H9 (cell line): ENCODE measurements at regions not wholly inside any gene's neighbourhood (a gene's known extent, or its start where the extent isn't known, plus 50 kb on each side); places are given as distances from the start of the nearest gene placed in this dataset.

Source experiments
- DNase-seq: peaks from one replicate; pipeline ENCODE4 v3.0.0-alpha.2; 2017
- H2AFZ ChIP-seq: one replicate; pipeline ENCODE4 v1.6.1; 2013; ENCODE audit warnings: mild to moderate bottlenecking, low read length, control low read depth, moderate library complexity
- H2AK5ac ChIP-seq: 2 replicates; pipeline ENCODE4 v1.6.1; 2013; ENCODE audit warnings: low read length, control low read depth, mixed read lengths; ENCODE audit not compliant: insufficient read length
- H2BK120ac ChIP-seq: one replicate; pipeline ENCODE4 v1.6.1; 2013; ENCODE audit warnings: low read depth, mild to moderate bottlenecking, low read length, control low read depth, inconsistent platforms; ENCODE audit not compliant: poor library complexity, severe bottlenecking
- H2BK12ac ChIP-seq: 2 replicates; pipeline ENCODE4 v1.6.1; 2013; ENCODE audit warnings: low read length, control low read depth, mixed read lengths, low read depth; ENCODE audit not compliant: insufficient read length
- H2BK15ac ChIP-seq: 2 replicates; pipeline ENCODE4 v1.6.1; 2013; ENCODE audit warnings: low read depth, low read length, control low read depth
- H2BK20ac ChIP-seq: one replicate; pipeline ENCODE4 v1.6.1; 2013; ENCODE audit warnings: low read depth, mild to moderate bottlenecking, low read length, control low read depth, inconsistent platforms; ENCODE audit not compliant: poor library complexity, severe bottlenecking
- H2BK5ac ChIP-seq: 2 replicates; pipeline ENCODE4 v1.6.1; 2013; ENCODE audit warnings: low read length, control low read depth, mixed read lengths; ENCODE audit not compliant: insufficient read length
- H3K14ac ChIP-seq: 2 replicates; pipeline ENCODE4 v1.6.1; 2013; ENCODE audit warnings: low read length, control low read depth; ENCODE audit not compliant: insufficient read depth
- H3K18ac ChIP-seq: 2 replicates; pipeline ENCODE4 v1.6.1; 2013; ENCODE audit warnings: low read depth, mild to moderate bottlenecking, mixed read lengths, low read length, control low read depth; ENCODE audit not compliant: insufficient read length
- H3K23ac ChIP-seq: 2 replicates; pipeline ENCODE4 v1.6.1; 2013; ENCODE audit warnings: low read length, control low read depth, mixed read lengths, low read depth; ENCODE audit not compliant: insufficient read length
- H3K23me2 ChIP-seq: 2 replicates; pipeline ENCODE4 v1.6.1; 2013; ENCODE audit warnings: low read depth, mild to moderate bottlenecking, mixed read lengths, low read length, control low read depth; ENCODE audit not compliant: insufficient read length, poor library complexity, severe bottlenecking
- H3K27ac ChIP-seq: 2 replicates; pipeline ENCODE4 v1.5.1; 2013; ENCODE audit warnings: low read length, control low read depth, mixed read lengths, low read depth; ENCODE audit not compliant: insufficient read length
- H3K27me3 ChIP-seq: 2 replicates; pipeline ENCODE4 v1.6.1; 2013; ENCODE audit warnings: low read length, control low read depth, inconsistent platforms; ENCODE audit not compliant: insufficient read depth
- H3K4ac ChIP-seq: 2 replicates; pipeline ENCODE4 v1.6.1; 2013; ENCODE audit warnings: low read depth, mild to moderate bottlenecking, control low read depth, inconsistent platforms, low read length, moderate library complexity
- H3K4me1 ChIP-seq: 2 replicates; pipeline ENCODE4 v1.6.1; 2013; ENCODE audit warnings: low read length, control low read depth, inconsistent platforms; ENCODE audit not compliant: insufficient read depth
- H3K4me2 ChIP-seq: 2 replicates; pipeline ENCODE4 v1.6.1; 2013; ENCODE audit warnings: low read length, control low read depth, mixed read lengths; ENCODE audit not compliant: insufficient read length, insufficient read depth
- H3K56ac ChIP-seq: 2 replicates; pipeline ENCODE4 v1.6.1; 2013; ENCODE audit warnings: low read depth, mild to moderate bottlenecking, mixed read lengths, low read length, control low read depth; ENCODE audit not compliant: insufficient read length
- H3K79me1 ChIP-seq: 2 replicates; pipeline ENCODE4 v1.6.1; 2013; ENCODE audit warnings: low read depth, mild to moderate bottlenecking, moderate library complexity, low read length, control low read depth, inconsistent platforms; ENCODE audit not compliant: insufficient read depth, poor library complexity, severe bottlenecking
- H3K79me2 ChIP-seq: 2 replicates; pipeline ENCODE4 v1.6.1; 2013; ENCODE audit warnings: low read length, control low read depth, inconsistent platforms; ENCODE audit not compliant: insufficient read depth
- H3K9ac ChIP-seq: 2 replicates; pipeline ENCODE4 v1.6.1; 2013; ENCODE audit warnings: low read length, control low read depth, mixed read lengths; ENCODE audit not compliant: insufficient read length; ENCODE audit errors: extremely low read depth
- H3K9me3 ChIP-seq: one replicate; pipeline ENCODE4 v1.6.1; 2013; ENCODE audit warnings: low read depth, low read length, inconsistent platforms; ENCODE audit not compliant: control insufficient read depth
- H3T11ph ChIP-seq: one replicate; pipeline ENCODE4 v1.6.1; 2013; ENCODE audit warnings: mild to moderate bottlenecking, low read length, control low read depth, inconsistent platforms
- H4K20me1 ChIP-seq: one replicate; pipeline ENCODE4 v1.6.1; 2013; ENCODE audit not compliant: control insufficient read depth, insufficient read length, insufficient read depth
- H4K5ac ChIP-seq: 2 replicates; pipeline ENCODE4 v1.6.1; 2013; ENCODE audit warnings: low read depth, mild to moderate bottlenecking, mixed read lengths, low read length, control low read depth; ENCODE audit not compliant: insufficient read length
- H4K8ac ChIP-seq: replicated peaks from 2 replicates; pipeline ENCODE4 v1.6.1; 2013; ENCODE audit warnings: low read length, control low read depth, mixed read lengths, low read depth; ENCODE audit not compliant: insufficient read length
- H4K91ac ChIP-seq: 2 replicates; pipeline ENCODE4 v1.6.1; 2013; ENCODE audit warnings: low read depth, mild to moderate bottlenecking, moderate library complexity, mixed read lengths, low read length, control low read depth; ENCODE audit not compliant: insufficient read length
- H3K27ac Mint-ChIP-seq, 3 experiments: 2 replicates in 2 of 3; 3 replicates in 1 of 3; pipeline ENCODE4 v1.8.0; 2020 to 2021; ENCODE audit warnings: mixed read lengths in 3 of 3, mild to moderate bottlenecking in 1 of 3, moderate library complexity in 1 of 3
- H3K27me3 Mint-ChIP-seq: 2 replicates; pipeline ENCODE4 v1.8.0; 2021; ENCODE audit warnings: low read depth, mild to moderate bottlenecking, moderate library complexity, mixed read lengths
- H3K36me3 Mint-ChIP-seq, 3 experiments: 2 replicates in 2 of 3; 3 replicates in 1 of 3; pipeline ENCODE4 v1.8.0; 2020 to 2021; ENCODE audit warnings: low read depth in 3 of 3, mixed read lengths in 3 of 3; ENCODE audit not compliant: insufficient read depth in 1 of 3
- H3K4me1 Mint-ChIP-seq, 2 experiments: 2 replicates each; pipeline ENCODE4 v1.8.0; 2020; ENCODE audit warnings: mixed read lengths in 2 of 2
- H3K4me3 Mint-ChIP-seq, 2 experiments: 2 replicates in 1 of 2; 3 replicates in 1 of 2; pipeline ENCODE4 v1.8.0; 2020 to 2021; ENCODE audit warnings: mild to moderate bottlenecking in 2 of 2, mixed read lengths in 2 of 2, moderate library complexity in 1 of 2
- H3K9me3 Mint-ChIP-seq, 2 experiments: 2 replicates in 1 of 2; 3 replicates in 1 of 2; pipeline ENCODE4 v1.8.0; 2020; ENCODE audit warnings: mild to moderate bottlenecking in 2 of 2, mixed read lengths in 2 of 2, moderate library complexity in 1 of 2
- WGBS: extraction: QIAGEN DNeasy Blood & Tissue Kit; methylation state at CpG from one replicate; pipeline ENCODE4 v1.1.7; 2013; ENCODE audit warnings: missing lambda C conversion rate, low lambda C conversion rate, mixed read lengths; ENCODE audit not compliant: insufficient read length; ENCODE audit errors: extremely low coverage; 5-methylcytosine and 5-hydroxymethylcytosine counted together
- TF ChIP-seq, protein P1 (sequence below): fragments of 200-600 bp; sonication (generic); conservative IDR thresholded peaks from 3 replicates; pipeline ENCODE4 v1.8.0; 2021; ENCODE audit warnings: antibody characterized with exemption, mild to moderate bottlenecking

DNA sequence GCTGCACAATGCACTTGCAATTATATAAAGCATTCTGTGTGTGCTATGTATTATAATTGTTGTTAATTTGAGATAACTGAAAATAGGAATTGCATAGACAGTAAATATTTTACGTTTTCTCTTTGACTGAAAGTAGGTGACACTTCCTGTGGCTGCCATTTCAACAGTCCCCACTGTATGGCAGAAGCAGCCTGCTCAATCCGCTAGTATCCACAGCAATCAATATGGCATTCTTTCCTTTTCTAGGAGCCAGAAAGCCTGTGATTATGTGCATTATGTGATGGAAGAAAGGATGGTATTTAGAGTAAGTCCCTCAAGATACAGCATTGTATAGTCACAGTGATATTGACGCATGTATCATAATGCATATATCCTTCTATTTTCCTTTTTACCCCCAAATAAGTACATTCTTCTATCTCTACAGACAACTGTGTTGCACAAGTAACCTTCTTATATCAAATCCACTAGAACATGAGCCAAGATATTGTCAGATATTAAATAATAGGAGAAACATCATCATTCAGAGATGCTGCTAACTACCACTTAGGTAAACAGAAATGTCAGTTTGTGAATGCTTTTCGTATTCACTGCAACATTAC, 59.7 kb downstream of the CARTPT start:
- Histone ChIP-seq H3K9ac (no peak overlapping the region), H2BK120ac (no peak overlapping the region), H4K8ac (no peak overlapping the region), H3T11ph (no peak overlapping the region), H3K79me2 (no peaks in the 10 kb centered on the region), H3K9me3 (no peaks in the 10 kb centered on the region), H3K14ac (no peak overlapping the region), H3K18ac (no peak overlapping the region), H2BK15ac (no peak overlapping the region), H3K4ac (no peak overlapping the region), H3K79me1 (no peaks in the 10 kb centered on the region), H2BK12ac (no peak overlapping the region), H3K56ac (no peak overlapping the region), H4K20me1 (no peaks in the 10 kb centered on the region), H3K4me1 (no peaks in the 10 kb centered on the region), H3K27ac (no peak overlapping the region), H2AK5ac (no peak overlapping the region), H4K91ac (no peak overlapping the region), H3K23me2 (no peaks in the 10 kb centered on the region), H3K4me2 (no peak overlapping the region), H2BK5ac (no peak overlapping the region), H2AFZ (no peak overlapping the region), H3K23ac (no peak overlapping the region), H3K27me3 (no peaks in the 10 kb centered on the region), H2BK20ac (no peak overlapping the region), H4K5ac (no peak overlapping the region)
- Mint-ChIP-seq H3K36me3 (no peaks in the 10 kb centered on the region), H3K4me3 (no peak overlapping the region), H3K9me3 (no peaks in the 10 kb centered on the region), H3K27me3 (peaks cover 3% of the 10 kb centered on the region), H3K27ac (no peak overlapping the region), H3K4me1 (peaks cover 4 to 9% of the 10 kb centered on the region in 2 experiments)
- TF ChIP-seq, protein P1, sequence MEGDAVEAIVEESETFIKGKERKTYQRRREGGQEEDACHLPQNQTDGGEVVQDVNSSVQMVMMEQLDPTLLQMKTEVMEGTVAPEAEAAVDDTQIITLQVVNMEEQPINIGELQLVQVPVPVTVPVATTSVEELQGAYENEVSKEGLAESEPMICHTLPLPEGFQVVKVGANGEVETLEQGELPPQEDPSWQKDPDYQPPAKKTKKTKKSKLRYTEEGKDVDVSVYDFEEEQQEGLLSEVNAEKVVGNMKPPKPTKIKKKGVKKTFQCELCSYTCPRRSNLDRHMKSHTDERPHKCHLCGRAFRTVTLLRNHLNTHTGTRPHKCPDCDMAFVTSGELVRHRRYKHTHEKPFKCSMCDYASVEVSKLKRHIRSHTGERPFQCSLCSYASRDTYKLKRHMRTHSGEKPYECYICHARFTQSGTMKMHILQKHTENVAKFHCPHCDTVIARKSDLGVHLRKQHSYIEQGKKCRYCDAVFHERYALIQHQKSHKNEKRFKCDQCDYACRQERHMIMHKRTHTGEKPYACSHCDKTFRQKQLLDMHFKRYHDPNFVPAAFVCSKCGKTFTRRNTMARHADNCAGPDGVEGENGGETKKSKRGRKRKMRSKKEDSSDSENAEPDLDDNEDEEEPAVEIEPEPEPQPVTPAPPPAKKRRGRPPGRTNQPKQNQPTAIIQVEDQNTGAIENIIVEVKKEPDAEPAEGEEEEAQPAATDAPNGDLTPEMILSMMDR = peak; percentile 68
- no peak for DNase-seq
- whole genome bisulfite sequencing = no CpG with 5 or more reads among the region's 4 CpGs
